ENCODE measurements at regions not wholly inside any gene's neighbourhood (a gene's known extent, or its start where the extent isn't known, plus 50 kb on each side); places are given as distances from the start of the nearest gene placed in this dataset.
"Not testable (repeated sequence)": the region's sequence is repeated elsewhere in the genome, so short reads cannot be mapped to it uniquely, and the experiment has no call there.

GRCh38 chr15:20294651-20295237 is 246.9 kb downstream of the GOLGA6L6 start:
- Histone ChIP-seq H3K36me3 (ENCODE audit: insufficient read depth, low read length) (no peaks in the 10 kb centered on the region), H3K4me3 (ENCODE audit: low read length) (no peak overlapping the region), H3K27me3 (ENCODE audit: insufficient read depth, low read length) (no peaks in the 10 kb centered on the region), H2AFZ (ENCODE audit: low read depth, low read length) (no peak overlapping the region), H3K9me3 (ENCODE audit: low read length) (no peaks in the 10 kb centered on the region), H3K4me1 (ENCODE audit: insufficient read depth, low read length) (no peaks in the 10 kb centered on the region)

GRCh38 chr15:20292422-20293005 is 249.1 kb downstream of the GOLGA6L6 start:
- H3K4me3 ChIP-seq (ENCODE audit: low read length); H3K9me3 ChIP-seq (ENCODE audit: low read length); H3K4me1 ChIP-seq (ENCODE audit: insufficient read depth, low read length); H2AFZ ChIP-seq (ENCODE audit: low read depth, low read length); H3K36me3 ChIP-seq (ENCODE audit: insufficient read depth, low read length); H3K27me3 ChIP-seq (ENCODE audit: insufficient read depth, low read length): not testable (repeated sequence)

GRCh38 chr15:20291616-20292015 is 250.0 kb downstream of the GOLGA6L6 start:
- H3K4me1 ChIP-seq (ENCODE audit: insufficient read depth, low read length); H3K27me3 ChIP-seq (ENCODE audit: insufficient read depth, low read length); H3K9me3 ChIP-seq (ENCODE audit: low read length): not testable (repeated sequence)

GRCh38 chr15:20290606-20291005 is 251.0 kb downstream of the GOLGA6L6 start:
- H3K4me3 ChIP-seq (ENCODE audit: low read length); H3K4me1 ChIP-seq (ENCODE audit: insufficient read depth, low read length); H3K27me3 ChIP-seq (ENCODE audit: insufficient read depth, low read length); H2AFZ ChIP-seq (ENCODE audit: low read depth, low read length); H3K9me3 ChIP-seq (ENCODE audit: low read length); H3K36me3 ChIP-seq (ENCODE audit: insufficient read depth, low read length): not testable (repeated sequence)

More at GRCh38 chr15:20291616-20292015, 250.0 kb downstream of the GOLGA6L6 start:
- H3K4me3 ChIP-seq (ENCODE audit: low read length); H3K36me3 ChIP-seq (ENCODE audit: insufficient read depth, low read length); H2AFZ ChIP-seq (ENCODE audit: low read depth, low read length): not testable (repeated sequence)

- H2AFZ ChIP-seq (ENCODE audit: low read depth, low read length); H3K4me3 ChIP-seq (ENCODE audit: low read length); H3K36me3 ChIP-seq (ENCODE audit: insufficient read depth, low read length); H3K4me1 ChIP-seq (ENCODE audit: insufficient read depth, low read length); H3K27me3 ChIP-seq (ENCODE audit: insufficient read depth, low read length); H3K9me3 ChIP-seq (ENCODE audit: low read length): not testable (repeated sequence)
These were observed 252.0 kb downstream of the GOLGA6L6 start for GRCh38 chr15:20289538-20290103.

GRCh38 chr15:20288800-20289537 is 252.6 kb downstream of the GOLGA6L6 start:
- H3K4me3 ChIP-seq (ENCODE audit: low read length); H3K27me3 ChIP-seq (ENCODE audit: insufficient read depth, low read length); H3K4me1 ChIP-seq (ENCODE audit: insufficient read depth, low read length); H3K9me3 ChIP-seq (ENCODE audit: low read length); H3K36me3 ChIP-seq (ENCODE audit: insufficient read depth, low read length); H2AFZ ChIP-seq (ENCODE audit: low read depth, low read length): not testable (repeated sequence)

GRCh38 chr15:20286559-20286958 is 255.0 kb downstream of the GOLGA6L6 start:
- H3K4me1 ChIP-seq (ENCODE audit: insufficient read depth, low read length); H3K9me3 ChIP-seq (ENCODE audit: low read length); H3K36me3 ChIP-seq (ENCODE audit: insufficient read depth, low read length); H2AFZ ChIP-seq (ENCODE audit: low read depth, low read length); H3K27me3 ChIP-seq (ENCODE audit: insufficient read depth, low read length); H3K4me3 ChIP-seq (ENCODE audit: low read length): not testable (repeated sequence)

GRCh38 chr15:20285696-20286300 is 255.8 kb downstream of the GOLGA6L6 start:
- H3K36me3 ChIP-seq (ENCODE audit: insufficient read depth, low read length); H3K27me3 ChIP-seq (ENCODE audit: insufficient read depth, low read length); H2AFZ ChIP-seq (ENCODE audit: low read depth, low read length); H3K4me1 ChIP-seq (ENCODE audit: insufficient read depth, low read length); H3K4me3 ChIP-seq (ENCODE audit: low read length); H3K9me3 ChIP-seq (ENCODE audit: low read length): not testable (repeated sequence)

- not testable (repeated sequence) for H3K9me3 ChIP-seq (ENCODE audit: low read length); H3K4me3 ChIP-seq (ENCODE audit: low read length); H2AFZ ChIP-seq (ENCODE audit: low read depth, low read length); H3K27me3 ChIP-seq (ENCODE audit: insufficient read depth, low read length); H3K4me1 ChIP-seq (ENCODE audit: insufficient read depth, low read length); H3K36me3 ChIP-seq (ENCODE audit: insufficient read depth, low read length)
These were observed 256.6 kb downstream of the GOLGA6L6 start for GRCh38 chr15:20284891-20285535.

- H3K36me3 ChIP-seq (ENCODE audit: insufficient read depth, low read length); H3K4me1 ChIP-seq (ENCODE audit: insufficient read depth, low read length); H3K9me3 ChIP-seq (ENCODE audit: low read length); H3K27me3 ChIP-seq (ENCODE audit: insufficient read depth, low read length); H3K4me3 ChIP-seq (ENCODE audit: low read length); H2AFZ ChIP-seq (ENCODE audit: low read depth, low read length): not testable (repeated sequence)
These were observed 257.9 kb downstream of the GOLGA6L6 start for GRCh38 chr15:20283651-20284050.

GRCh38 chr15:20282491-20282943 is 259.1 kb downstream of the GOLGA6L6 start:
- H3K27me3 ChIP-seq (ENCODE audit: insufficient read depth, low read length); H3K4me1 ChIP-seq (ENCODE audit: insufficient read depth, low read length); H3K4me3 ChIP-seq (ENCODE audit: low read length); H3K9me3 ChIP-seq (ENCODE audit: low read length); H2AFZ ChIP-seq (ENCODE audit: low read depth, low read length); H3K36me3 ChIP-seq (ENCODE audit: insufficient read depth, low read length): not testable (repeated sequence)

GRCh38 chr15:20281567-20282275 is 259.9 kb downstream of the GOLGA6L6 start:
- not testable (repeated sequence) for H3K4me3 ChIP-seq (ENCODE audit: low read length); H3K9me3 ChIP-seq (ENCODE audit: low read length); H3K36me3 ChIP-seq (ENCODE audit: insufficient read depth, low read length); H3K27me3 ChIP-seq (ENCODE audit: insufficient read depth, low read length); H3K4me1 ChIP-seq (ENCODE audit: insufficient read depth, low read length); H2AFZ ChIP-seq (ENCODE audit: low read depth, low read length)
